Cardiac muscle cell (in vitro differentiated cells and primary cell): ENCODE measurements at regions not wholly inside any gene's neighbourhood (a gene's known extent, or its start where the extent isn't known, plus 50 kb on each side); places are given as distances from the start of the nearest gene placed in this dataset.

ENCODE experiments used
- DNase-seq, 2 donors: peaks; one replicate each; pipeline versions ENCODE4 v3.0.0 to v3.0.0-alpha.2; 2010 to 2017; ENCODE audit warnings: low read depth in 1 of 2, low spot score in 1 of 2
- H3K27ac ChIP-seq: fragments of 200-600 bp; sonication (generic); 2 replicates; pipeline ENCODE4 v1.5.1; 2016
- H3K27me3 ChIP-seq: fragments of 200-600 bp; sonication (generic); 2 replicates; pipeline ENCODE4 v1.6.0; 2016; ENCODE audit warnings: control low read depth
- H3K36me3 ChIP-seq: fragments of 200-600 bp; sonication (generic); 2 replicates; pipeline ENCODE4 v1.5.1; 2016; ENCODE audit warnings: control low read depth
- H3K4me1 ChIP-seq: fragments of 200-600 bp; sonication (generic); 2 replicates; pipeline ENCODE4 v1.8.1; 2017; ENCODE audit warnings: low read depth, mild to moderate bottlenecking, mixed run types
- H3K4me3 ChIP-seq: fragments of 200-600 bp; sonication (generic); 2 replicates; pipeline ENCODE4 v1.5.1; 2016; ENCODE audit warnings: mild to moderate bottlenecking
- H3K9me3 ChIP-seq: fragments of 200-600 bp; sonication (generic); 2 replicates; pipeline ENCODE4 v1.5.1; 2017; ENCODE audit warnings: low read depth, mild to moderate bottlenecking, control low read depth
- CTCF ChIP-seq: IDR thresholded peaks from 2 replicates; pipeline ENCODE4 v1.5.1; 2012; ENCODE audit warnings: low read depth, mild to moderate bottlenecking, low read length

DNA sequence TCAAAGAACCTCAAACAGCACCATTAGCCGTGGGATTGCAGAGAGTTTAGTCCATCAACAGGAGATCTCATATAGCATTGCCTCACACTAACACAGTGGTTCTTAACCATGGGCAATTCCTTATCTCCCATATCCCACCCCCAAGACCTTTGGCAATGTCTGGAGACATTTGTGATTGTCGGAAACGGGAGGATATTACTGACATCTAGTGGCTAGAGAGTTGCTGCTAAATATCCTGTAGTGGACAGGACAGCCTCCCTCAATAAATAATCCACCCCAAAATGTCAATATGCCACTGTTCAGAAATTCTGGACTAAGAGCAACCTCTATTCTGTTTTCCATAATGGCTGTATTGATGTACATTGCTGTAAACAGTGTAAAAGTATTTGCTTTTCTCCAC, 210.1 kb upstream of the CCN2 start:
- H3K4me3 ChIP-seq: no peak overlapping the region
- H3K27ac ChIP-seq: no peak overlapping the region
- DNase-seq: peak; percentile 31 to 79
- TF ChIP-seq CTCF: peak; percentile 68
- H3K4me1 ChIP-seq: no peaks in the 10 kb centered on the region
- H3K27me3 ChIP-seq: no peaks in the 10 kb centered on the region
- H3K36me3 ChIP-seq: no peaks in the 10 kb centered on the region
- no peaks in the 10 kb centered on the region for H3K9me3 ChIP-seq

DNA sequence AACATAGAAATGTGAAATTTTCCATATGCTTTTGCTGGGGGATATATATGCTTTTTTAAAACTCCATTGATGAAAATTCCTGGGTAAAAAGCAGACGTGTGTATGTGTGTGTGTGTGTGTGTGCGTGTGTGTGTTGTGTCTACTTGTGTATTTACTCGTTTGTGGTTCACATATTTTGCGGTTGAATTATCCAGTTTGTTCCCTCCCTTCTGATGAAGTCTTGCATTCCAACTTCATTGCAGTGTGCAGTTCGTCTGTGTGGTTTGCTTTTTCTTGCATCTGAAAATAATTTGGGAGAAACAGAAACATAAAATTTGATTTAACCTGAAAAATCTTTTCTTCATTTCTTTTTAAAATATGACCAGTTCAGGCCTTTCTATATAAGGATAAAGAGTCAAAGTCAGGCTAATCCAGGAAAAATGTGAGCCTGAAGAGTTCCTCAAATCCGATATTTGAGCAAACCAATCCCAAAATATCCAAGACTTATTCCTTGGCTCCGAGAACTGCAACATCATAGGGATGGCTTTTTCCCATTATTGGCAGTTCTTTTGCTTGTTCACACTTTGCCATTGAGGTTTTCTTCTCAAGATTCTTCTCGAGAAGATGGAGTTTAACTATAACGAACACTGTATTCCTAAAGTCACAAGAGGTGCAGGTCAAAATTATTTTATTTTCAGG, 202.2 kb upstream of the CCN2 start:
- peak in 1 of 2 donors; percentile 87 for DNase-seq

GRCh38 chr6:132147530-132148011, 196.4 kb upstream of the CCN2 start:
- no peak overlapping the region for H3K4me3 ChIP-seq
- peak in 1 of 2 donors; percentile 20 for DNase-seq
- H3K27ac ChIP-seq: no peak overlapping the region

More for the DNA sequence above, 202.2 kb upstream of the CCN2 start:
- H3K36me3 ChIP-seq: no peaks in the 10 kb centered on the region
- H3K4me1 ChIP-seq: no peaks in the 10 kb centered on the region
- TF ChIP-seq CTCF: no peak
- H3K27me3 ChIP-seq: no peaks in the 10 kb centered on the region
- H3K4me3 ChIP-seq: no peak overlapping the region
- H3K9me3 ChIP-seq: no peaks in the 10 kb centered on the region
- no peak overlapping the region for H3K27ac ChIP-seq

GRCh38 chr6:132144456-132144855, 193.3 kb upstream of the CCN2 start:
- no peaks in the 10 kb centered on the region for H3K27me3 ChIP-seq
- no peak overlapping the region for H3K4me3 ChIP-seq

More at GRCh38 chr6:132147530-132148011, 196.4 kb upstream of the CCN2 start:
- TF ChIP-seq CTCF: no peak
- Histone ChIP-seq H3K27me3 (no peaks in the 10 kb centered on the region), H3K4me1 (no peaks in the 10 kb centered on the region), H3K9me3 (no peaks in the 10 kb centered on the region), H3K36me3 (no peaks in the 10 kb centered on the region)

DNA sequence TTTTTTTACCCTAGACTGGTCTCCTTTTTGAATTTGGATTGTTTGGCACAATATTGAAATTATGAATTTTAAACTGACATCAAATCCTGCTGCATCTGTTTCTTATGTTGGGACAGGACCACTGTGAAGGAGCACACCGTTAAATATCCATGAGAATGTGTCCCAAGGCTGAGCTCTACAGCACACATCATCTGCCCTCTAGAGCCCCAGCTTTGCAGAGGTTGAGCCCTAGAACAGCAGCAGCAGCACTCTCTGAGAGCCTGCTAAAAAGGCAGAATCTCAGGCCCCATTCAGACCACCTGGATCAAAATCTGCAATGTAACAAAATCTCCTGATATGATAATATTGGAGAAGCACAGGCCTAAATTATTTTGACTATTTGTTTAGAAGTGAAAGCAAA, 192.1 kb upstream of the CCN2 start:
- TF ChIP-seq CTCF: no peak
- H3K27ac ChIP-seq: no peak overlapping the region
- no peaks in the 10 kb centered on the region for H3K27me3 ChIP-seq
- no peaks in the 10 kb centered on the region for H3K9me3 ChIP-seq
- no peak for DNase-seq
- no peaks in the 10 kb centered on the region for H3K36me3 ChIP-seq
- no peak overlapping the region for H3K4me3 ChIP-seq
- H3K4me1 ChIP-seq: no peaks in the 10 kb centered on the region

More at GRCh38 chr6:132144456-132144855, 193.3 kb upstream of the CCN2 start:
- TF ChIP-seq CTCF: no peak
- no peaks in the 10 kb centered on the region for H3K9me3 ChIP-seq
- H3K27ac ChIP-seq: no peak overlapping the region
- no peaks in the 10 kb centered on the region for H3K36me3 ChIP-seq
- DNase-seq: no peak
- no peaks in the 10 kb centered on the region for H3K4me1 ChIP-seq
